ENCODE measurements at regions not wholly inside any gene's neighbourhood (a gene's known extent, or its start where the extent isn't known, plus 50 kb on each side); places are given as distances from the start of the nearest gene placed in this dataset.

DNA sequence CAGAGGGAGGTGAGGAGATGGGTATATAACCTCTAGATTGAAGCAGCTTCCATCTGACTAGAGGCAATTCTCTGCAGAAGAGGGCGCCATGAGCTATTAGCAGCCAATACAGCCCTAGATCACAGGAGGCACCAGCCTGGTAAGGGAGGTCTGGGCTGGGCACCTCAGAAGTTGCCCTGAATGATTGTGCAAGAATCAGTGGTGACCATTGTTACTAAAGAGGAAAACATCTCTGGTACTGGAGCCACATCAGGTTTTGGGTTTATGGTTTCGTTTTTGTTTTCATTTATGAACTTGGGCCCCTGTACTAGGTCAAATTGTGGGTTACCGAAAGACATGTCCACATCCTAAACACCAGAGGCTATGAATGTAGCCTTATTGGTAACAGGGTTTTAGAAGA, 342.0 kb downstream of the MLLT3 start:
- no peak overlapping the region for H2BK120ac ChIP-seq (ENCODE audit: low read depth, low read length)
- H3K14ac ChIP-seq (replicated peaks; ENCODE audit: low read depth, low read length): no peak overlapping the region
- no CpG with 5 or more reads among the region's 3 CpGs for WGBS, 2 experiments (ENCODE audit: extremely low coverage in 2 of 2, insufficient read length in 1 of 2)
- no peak overlapping the region for H4K91ac ChIP-seq (ENCODE audit: insufficient read depth, low read depth, low read length)
- H3K18ac ChIP-seq (ENCODE audit: low read depth, low read length): no peak overlapping the region
- no peaks in the 10 kb centered on the region for H3K9me1 ChIP-seq (ENCODE audit: insufficient read depth, low read length)
- H2BK5ac ChIP-seq (ENCODE audit: low read depth, low read length, poor library complexity, severe bottlenecking): no peak overlapping the region
- H3K4me1 ChIP-seq (ENCODE audit: control insufficient read depth, insufficient read depth, low read length): no peaks in the 10 kb centered on the region
- no peak overlapping the region for H3K4ac ChIP-seq (ENCODE audit: low read depth, low read length)
- H3K27ac ChIP-seq (ENCODE audit: insufficient read depth, low read length): no peak overlapping the region
- intact Hi-C loops (cut with micrococcal nuclease) (no loop called here), dilution Hi-C loops (cut with HindIII; ENCODE audit: low sequenced_read_pairs, unreplicated experiment) (no loop called here), in situ Hi-C loops (cut with MboI; ENCODE audit: low sequenced_read_pairs) (no loop called here)
- TF ChIP-seq RAD21 (IDR thresholded peaks at IDR 0.05; ENCODE audit: low read length) (no peak), CEBPB (IDR thresholded peaks at IDR 0.05; ENCODE audit: low read depth, low read length) (peak; percentile 48)
- no peak overlapping the region for H4K5ac ChIP-seq (ENCODE audit: low read depth, low read length)
- ATAC-seq (ENCODE audit: low read depth) (no peak), DNase-seq (no peak)
- H2BK15ac ChIP-seq (ENCODE audit: low read depth, low read length): no peak overlapping the region
- H2AK9ac ChIP-seq (replicated peaks; ENCODE audit: low read depth, low read length, poor library complexity): no peak overlapping the region
- H2AK5ac ChIP-seq (ENCODE audit: low read depth, low read length): no peak overlapping the region
- no peaks in the 10 kb centered on the region for H3K27me3 ChIP-seq (ENCODE audit: control insufficient read depth, insufficient read depth, low read length)
- no peak overlapping the region for H3K4me2 ChIP-seq (ENCODE audit: low read depth, low read length)
- H3K79me1 ChIP-seq (ENCODE audit: low read depth in 1 of 2, low read length in 2 of 2): no peaks in the 10 kb centered on the region
- no peak overlapping the region for H2AFZ ChIP-seq (replicated peaks; ENCODE audit: low read length, poor library complexity)
- no peak overlapping the region for H4K8ac ChIP-seq (ENCODE audit: low read depth in 2 of 2, low read length in 2 of 2)
- peaks cover 3% of the 10 kb centered on the region; the same call in 1 of the 2 replicates for H3K9me3 ChIP-seq (ENCODE audit: control insufficient read depth, insufficient read depth, low read length)
- H3K4me3 ChIP-seq (ENCODE audit: insufficient read depth, low read depth, low read length): no peak overlapping the region
- H3K56ac ChIP-seq (ENCODE audit: extremely low read depth, insufficient read depth, low read length): no peak overlapping the region
- H4K20me1 ChIP-seq (ENCODE audit: insufficient read depth, low read length): no peaks in the 10 kb centered on the region
- no peak overlapping the region for H3K23ac ChIP-seq (ENCODE audit: low read depth, low read length)
- BruUV-seq (replicated peaks): no TSS peak
- no peak overlapping the region for H2BK20ac ChIP-seq (ENCODE audit: low read depth, low read length)
- POLR2A ChIA-PET (ENCODE audit: unreplicated experiment): no interaction called here
- H3K9ac ChIP-seq (ENCODE audit: low read depth, low read length): no peak overlapping the region
- H3K36me3 ChIP-seq (ENCODE audit: control insufficient read depth, insufficient read depth, low read length): no peaks in the 10 kb centered on the region
- CTCF ChIA-PET: interaction anchor here (0.6 to 1.5 kb wide), 2 partner anchors 20 to 344 kb away, joined by 3 read pairs; no protein-coding TSS in a partner anchor
